ENCODE measurements at regions not wholly inside any gene's neighbourhood (a gene's known extent, or its start where the extent isn't known, plus 50 kb on each side); places are given as distances from the start of the nearest gene placed in this dataset.

- in situ Hi-C loops (cut with HindIII; ENCODE audit: extremely low pct_ligation_motif_present, low pct_unique_long_range_greater_than_20kb): no loop called here
- no peak overlapping the region for H3K9ac ChIP-seq (ENCODE audit: insufficient read depth, low read depth, low read length)
- no peak for FAIRE-seq
- H3K4me1 ChIP-seq (ENCODE audit: insufficient read depth, low read length): no peaks in the 10 kb centered on the region
- intact Hi-C loops (cut with micrococcal nuclease; ENCODE audit: unreplicated experiment): no loop called here
- 0% methylated on average over 6 of the region's 13 CpGs for WGBS (ENCODE audit: low lambda C conversion rate)
- TF ChIP-seq IKZF1 (IDR thresholded peaks at IDR 0.05): no peak
- no peak for TF ChIP-seq PBX2 (CRISPR knock-in tag; IDR thresholded peaks at IDR 0.05)
- TF ChIP-seq ZNF292 (CRISPR knock-in tag; IDR thresholded peaks at IDR 0.05; ENCODE audit: borderline replicate concordance, low read depth): no peak
- no peak for TF ChIP-seq ZFP37 (CRISPR knock-in tag; IDR thresholded peaks at IDR 0.05; ENCODE audit: borderline replicate concordance)
- no peak for TF ChIP-seq ZNF570 (CRISPR knock-in tag; IDR thresholded peaks at IDR 0.05; ENCODE audit: borderline replicate concordance)
- no peak for TF ChIP-seq ZNF816 (CRISPR knock-in tag; IDR thresholded peaks at IDR 0.05; ENCODE audit: borderline replicate concordance)
- BruUV-seq (replicated peaks): no TSS peak
- H4K20me1 ChIP-seq (ENCODE audit: insufficient read depth, low read length): no peaks in the 10 kb centered on the region
- no peaks in the 10 kb centered on the region for H3K36me3 ChIP-seq (replicated peaks in 1 of 2; ENCODE audit: control insufficient read depth in 1 of 2, insufficient read depth in 2 of 2, low read length in 2 of 2)
- no peak overlapping the region for H3K27ac ChIP-seq (ENCODE audit: extremely low read length, insufficient read depth, low read length)
- no peak overlapping the region for H2AFZ ChIP-seq (ENCODE audit: low read length)
- no peaks in the 10 kb centered on the region for H3K27me3 ChIP-seq (ENCODE audit: control insufficient read depth in 1 of 2, insufficient read depth in 2 of 2, low read length in 2 of 2)
- no peak for DNase-seq (ENCODE audit: low spot score)
- ATAC-seq: peak; percentile 44
- H3K9me3 ChIP-seq (ENCODE audit: low read length): no peaks in the 10 kb centered on the region
- H3K4me3 ChIP-seq (replicated peaks in 1 of 3; ENCODE audit: insufficient read depth in 1 of 3, low read depth in 2 of 3, low read length in 3 of 3): no peak overlapping the region
- no peaks in the 10 kb centered on the region for H3K79me2 ChIP-seq (ENCODE audit: insufficient read depth, low read length)
- H3K4me2 ChIP-seq (ENCODE audit: low read depth, low read length): no peak overlapping the region
- ChIA-PET CTCF (ENCODE audit: low intra/inter-chr PET ratio, low total read pairs) (no interaction called here), POLR2A (no interaction called here)
Measured at GRCh38 chr13:65843314-65843731, 1386.8 kb downstream of the PCDH9 start.

DNA sequence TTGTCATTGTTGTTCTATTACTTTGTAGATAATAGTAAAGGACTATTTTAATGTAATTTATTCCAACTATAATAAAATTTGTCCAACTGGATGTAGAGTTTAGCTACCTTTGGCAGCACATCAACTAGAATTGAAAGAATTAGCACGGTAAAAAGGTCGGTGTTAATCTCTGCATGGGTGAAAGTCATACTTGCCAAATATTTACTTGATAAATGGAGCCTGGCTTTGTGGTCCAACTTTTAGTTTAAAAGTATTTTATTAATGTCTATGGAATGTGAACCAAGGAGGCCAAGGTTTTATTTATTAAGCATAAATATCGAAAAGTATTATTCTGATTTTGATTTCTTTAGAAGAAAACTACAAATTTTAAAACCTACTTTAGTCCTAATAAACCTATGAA is 1389.0 kb downstream of the PCDH9 start:
- no peak for FAIRE-seq
- in situ Hi-C loops (cut with HindIII; ENCODE audit: extremely low pct_ligation_motif_present, low pct_unique_long_range_greater_than_20kb): no loop called here
- no peak for ATAC-seq
- no peaks in the 10 kb centered on the region for H3K9me3 ChIP-seq (ENCODE audit: low read length)
- no peak overlapping the region for H3K4me3 ChIP-seq (replicated peaks in 1 of 3; ENCODE audit: insufficient read depth in 1 of 3, low read depth in 2 of 3, low read length in 3 of 3)
- H3K27ac ChIP-seq (ENCODE audit: extremely low read length, insufficient read depth, low read length): no peak overlapping the region
- H3K4me1 ChIP-seq (ENCODE audit: insufficient read depth, low read length): no peaks in the 10 kb centered on the region
- H3K79me2 ChIP-seq (ENCODE audit: insufficient read depth, low read length): no peaks in the 10 kb centered on the region
- ChIA-PET POLR2A (no interaction called here), CTCF (ENCODE audit: low intra/inter-chr PET ratio, low total read pairs) (no interaction called here)
- H3K27me3 ChIP-seq (ENCODE audit: control insufficient read depth in 1 of 2, insufficient read depth in 2 of 2, low read length in 2 of 2): no peaks in the 10 kb centered on the region
- BruUV-seq (replicated peaks): no TSS peak
- H3K4me2 ChIP-seq (ENCODE audit: low read depth, low read length): no peak overlapping the region
- H3K9ac ChIP-seq (ENCODE audit: insufficient read depth, low read depth, low read length): no peak overlapping the region
- H4K20me1 ChIP-seq (ENCODE audit: insufficient read depth, low read length): no peaks in the 10 kb centered on the region
- DNase-seq (ENCODE audit: low spot score): no peak
- intact Hi-C loops (cut with micrococcal nuclease; ENCODE audit: unreplicated experiment): no loop called here
- WGBS (ENCODE audit: low lambda C conversion rate): 1% methylated on average over 3 of the region's 3 CpGs
- H2AFZ ChIP-seq (ENCODE audit: low read length): no peak overlapping the region
- H3K36me3 ChIP-seq (replicated peaks in 1 of 2; ENCODE audit: control insufficient read depth in 1 of 2, insufficient read depth in 2 of 2, low read length in 2 of 2): no peaks in the 10 kb centered on the region
- TF ChIP-seq GLMP (CRISPR knock-in tag; IDR thresholded peaks at IDR 0.05; ENCODE audit: borderline replicate concordance) (no peak), GTF3A (CRISPR knock-in tag; conservative IDR thresholded peaks at IDR 0.05) (no peak), RBM22 (optimal IDR thresholded peaks at IDR 0.05; ENCODE audit: low read length) (no peak), KDM5A (IDR thresholded peaks at IDR 0.05; ENCODE audit: borderline replicate concordance, low read length) (no peak), ZNF24 (IDR thresholded peaks at IDR 0.05) (no peak), ZNF552 (CRISPR knock-in tag; IDR thresholded peaks at IDR 0.05; ENCODE audit: borderline replicate concordance) (no peak), CBX2 (IDR thresholded peaks at IDR 0.05; ENCODE audit: low read depth, low read length) (no peak), CBX2 (CRISPR knock-in tag; IDR thresholded peaks at IDR 0.05; ENCODE audit: low read depth) (no peak)
- TF ChIP-seq, protein P1, sequence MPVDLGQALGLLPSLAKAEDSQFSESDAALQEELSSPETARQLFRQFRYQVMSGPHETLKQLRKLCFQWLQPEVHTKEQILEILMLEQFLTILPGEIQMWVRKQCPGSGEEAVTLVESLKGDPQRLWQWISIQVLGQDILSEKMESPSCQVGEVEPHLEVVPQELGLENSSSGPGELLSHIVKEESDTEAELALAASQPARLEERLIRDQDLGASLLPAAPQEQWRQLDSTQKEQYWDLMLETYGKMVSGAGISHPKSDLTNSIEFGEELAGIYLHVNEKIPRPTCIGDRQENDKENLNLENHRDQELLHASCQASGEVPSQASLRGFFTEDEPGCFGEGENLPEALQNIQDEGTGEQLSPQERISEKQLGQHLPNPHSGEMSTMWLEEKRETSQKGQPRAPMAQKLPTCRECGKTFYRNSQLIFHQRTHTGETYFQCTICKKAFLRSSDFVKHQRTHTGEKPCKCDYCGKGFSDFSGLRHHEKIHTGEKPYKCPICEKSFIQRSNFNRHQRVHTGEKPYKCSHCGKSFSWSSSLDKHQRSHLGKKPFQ (CRISPR knock-in tag; IDR thresholded peaks at IDR 0.05; ENCODE audit: insufficient replicate concordance): no peak
- TF ChIP-seq, protein P2, sequence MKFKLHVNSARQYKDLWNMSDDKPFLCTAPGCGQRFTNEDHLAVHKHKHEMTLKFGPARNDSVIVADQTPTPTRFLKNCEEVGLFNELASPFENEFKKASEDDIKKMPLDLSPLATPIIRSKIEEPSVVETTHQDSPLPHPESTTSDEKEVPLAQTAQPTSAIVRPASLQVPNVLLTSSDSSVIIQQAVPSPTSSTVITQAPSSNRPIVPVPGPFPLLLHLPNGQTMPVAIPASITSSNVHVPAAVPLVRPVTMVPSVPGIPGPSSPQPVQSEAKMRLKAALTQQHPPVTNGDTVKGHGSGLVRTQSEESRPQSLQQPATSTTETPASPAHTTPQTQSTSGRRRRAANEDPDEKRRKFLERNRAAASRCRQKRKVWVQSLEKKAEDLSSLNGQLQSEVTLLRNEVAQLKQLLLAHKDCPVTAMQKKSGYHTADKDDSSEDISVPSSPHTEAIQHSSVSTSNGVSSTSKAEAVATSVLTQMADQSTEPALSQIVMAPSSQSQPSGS (CRISPR knock-in tag; IDR thresholded peaks at IDR 0.05): no peak
